Ishikawa (cell line): ENCODE measurements at regions not wholly inside any gene's neighbourhood (a gene's known extent, or its start where the extent isn't known, plus 50 kb on each side); places are given as distances from the start of the nearest gene placed in this dataset.

Experiments
- EGR1 ChIP-seq: IDR thresholded peaks from 2 replicates; pipeline ENCODE4 v1.6.1; 2012
- EP300 ChIP-seq: IDR thresholded peaks from 2 replicates; pipeline ENCODE4 v1.6.1; 2012; ENCODE audit warnings: borderline replicate concordance
- FOXM1 ChIP-seq: IDR thresholded peaks from 2 replicates; pipeline ENCODE4 v1.6.1; 2012; ENCODE audit warnings: low read depth, borderline replicate concordance
- MAX ChIP-seq: IDR thresholded peaks from 2 replicates; pipeline ENCODE4 v1.6.1; 2012
- NFIC ChIP-seq: IDR thresholded peaks from 2 replicates; pipeline ENCODE4 v1.6.1; 2012
- REST ChIP-seq: IDR thresholded peaks from 2 replicates; pipeline ENCODE4 v1.6.1; 2012; ENCODE audit warnings: low read depth, mild to moderate bottlenecking
- TAF1 ChIP-seq: IDR thresholded peaks from 2 replicates; pipeline ENCODE4 v1.6.1; 2012; ENCODE audit warnings: low read depth, mild to moderate bottlenecking
- YY1 ChIP-seq: IDR thresholded peaks from 2 replicates; pipeline ENCODE4 v1.6.1; 2012; ENCODE audit warnings: low read depth

- no peak for TF ChIP-seq EGR1
- no peak for TF ChIP-seq FOXM1
- TF ChIP-seq MAX = no peak
- TF ChIP-seq REST = no peak
- TF ChIP-seq YY1 = no peak
- TF ChIP-seq NFIC = no peak
- TF ChIP-seq TAF1 = no peak
- no peak for TF ChIP-seq EP300
Measured at GRCh38 chr16:17001471-17001870, 469.3 kb downstream of the XYLT1 start.
